ENCODE measurements at regions not wholly inside any gene's neighbourhood (a gene's known extent, or its start where the extent isn't known, plus 50 kb on each side); places are given as distances from the start of the nearest gene placed in this dataset.

DNA sequence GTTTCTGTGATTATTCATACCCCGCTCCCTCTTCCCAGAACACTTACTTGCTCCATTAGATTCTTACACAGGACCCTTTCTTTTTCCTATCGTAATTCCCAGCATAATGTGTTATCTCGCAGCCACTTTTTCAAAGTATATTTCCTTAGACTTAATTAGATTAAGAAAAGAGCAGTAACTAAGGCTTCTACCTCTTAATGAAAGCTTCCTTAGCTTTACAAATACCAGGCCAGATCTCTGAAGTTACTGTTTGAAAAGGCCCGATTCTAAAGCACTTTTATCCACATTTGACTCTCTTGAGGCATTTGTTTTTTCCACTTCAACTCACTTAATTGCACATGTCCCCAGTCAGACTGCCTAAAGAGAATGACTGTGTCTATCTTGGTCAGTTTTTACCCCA, 1264.3 kb upstream of the ADGRL2 start:
- TF ChIP-seq, protein P1, sequence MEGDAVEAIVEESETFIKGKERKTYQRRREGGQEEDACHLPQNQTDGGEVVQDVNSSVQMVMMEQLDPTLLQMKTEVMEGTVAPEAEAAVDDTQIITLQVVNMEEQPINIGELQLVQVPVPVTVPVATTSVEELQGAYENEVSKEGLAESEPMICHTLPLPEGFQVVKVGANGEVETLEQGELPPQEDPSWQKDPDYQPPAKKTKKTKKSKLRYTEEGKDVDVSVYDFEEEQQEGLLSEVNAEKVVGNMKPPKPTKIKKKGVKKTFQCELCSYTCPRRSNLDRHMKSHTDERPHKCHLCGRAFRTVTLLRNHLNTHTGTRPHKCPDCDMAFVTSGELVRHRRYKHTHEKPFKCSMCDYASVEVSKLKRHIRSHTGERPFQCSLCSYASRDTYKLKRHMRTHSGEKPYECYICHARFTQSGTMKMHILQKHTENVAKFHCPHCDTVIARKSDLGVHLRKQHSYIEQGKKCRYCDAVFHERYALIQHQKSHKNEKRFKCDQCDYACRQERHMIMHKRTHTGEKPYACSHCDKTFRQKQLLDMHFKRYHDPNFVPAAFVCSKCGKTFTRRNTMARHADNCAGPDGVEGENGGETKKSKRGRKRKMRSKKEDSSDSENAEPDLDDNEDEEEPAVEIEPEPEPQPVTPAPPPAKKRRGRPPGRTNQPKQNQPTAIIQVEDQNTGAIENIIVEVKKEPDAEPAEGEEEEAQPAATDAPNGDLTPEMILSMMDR (IDR thresholded peaks at IDR 0.05; ENCODE audit: borderline replicate concordance, control extremely low read depth, extremely low read depth, insufficient read depth, missing control alignments): no peak
- in situ Hi-C loops (cut with MboI; ENCODE audit: low sequenced_read_pairs, unreplicated experiment): no loop called here
- no peak for DNase-seq (ENCODE audit: low spot score)

DNA sequence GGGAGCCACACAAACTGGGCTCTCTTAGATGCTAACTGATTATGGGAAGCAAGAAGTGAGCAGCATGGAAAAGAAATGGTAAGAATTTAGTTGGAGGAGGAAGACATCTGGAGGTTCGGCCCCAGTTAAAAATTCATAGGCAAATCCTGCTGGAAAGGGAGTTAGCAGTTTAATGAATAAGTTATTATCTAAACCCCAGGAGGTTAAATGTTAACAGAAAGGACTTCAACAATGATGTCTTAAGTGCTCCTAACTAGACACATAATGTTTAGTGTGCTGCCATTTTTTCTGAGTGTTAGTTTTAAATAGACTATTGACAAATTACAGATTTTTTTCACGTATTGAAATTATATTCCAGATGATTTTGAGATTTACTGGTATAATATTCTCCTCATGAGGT, 1265.3 kb upstream of the ADGRL2 start:
- in situ Hi-C loops (cut with MboI; ENCODE audit: low sequenced_read_pairs, unreplicated experiment): no loop called here
- no peak for DNase-seq (ENCODE audit: low spot score)
- TF ChIP-seq, protein P1 (IDR thresholded peaks at IDR 0.05; ENCODE audit: borderline replicate concordance, control extremely low read depth, extremely low read depth, insufficient read depth, missing control alignments): no peak

DNA sequence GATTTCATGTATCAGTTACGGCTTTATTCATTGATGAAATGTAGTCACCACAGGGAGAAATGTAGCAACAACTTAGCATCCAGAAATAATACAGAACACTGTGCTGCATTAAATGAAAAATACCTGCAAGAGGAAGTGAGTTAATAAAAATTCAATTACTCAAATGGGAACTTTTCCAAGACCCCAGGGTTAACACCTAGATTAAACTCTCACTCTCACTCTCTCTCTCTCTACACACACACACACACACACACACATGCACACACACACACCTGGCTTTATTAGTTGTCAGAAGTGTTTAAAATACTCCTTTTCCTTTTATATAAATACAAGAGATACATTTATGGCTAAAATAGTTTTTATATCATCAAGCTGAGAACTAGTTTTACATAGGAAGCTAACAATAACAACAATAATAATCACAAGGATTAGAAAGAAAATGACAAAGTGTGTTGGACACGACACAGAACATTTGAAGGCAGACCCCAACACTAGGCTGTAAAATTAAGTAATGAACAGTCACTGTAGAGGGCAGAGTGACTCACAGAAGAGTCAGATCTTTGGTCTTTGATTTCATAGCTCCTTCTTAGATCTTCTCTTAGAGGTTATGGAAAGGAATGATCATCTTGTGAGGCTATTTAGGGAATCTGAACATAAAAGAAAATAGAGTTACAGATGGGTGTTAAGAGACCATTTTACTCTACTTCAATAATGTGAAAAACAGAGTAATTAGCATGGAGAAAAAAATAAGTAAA, 1266.0 kb upstream of the ADGRL2 start:
- no peak for DNase-seq (ENCODE audit: low spot score)
- TF ChIP-seq, protein P1 (IDR thresholded peaks at IDR 0.05; ENCODE audit: borderline replicate concordance, control extremely low read depth, extremely low read depth, insufficient read depth, missing control alignments): no peak
- in situ Hi-C loops (cut with MboI; ENCODE audit: low sequenced_read_pairs, unreplicated experiment): no loop called here

DNA sequence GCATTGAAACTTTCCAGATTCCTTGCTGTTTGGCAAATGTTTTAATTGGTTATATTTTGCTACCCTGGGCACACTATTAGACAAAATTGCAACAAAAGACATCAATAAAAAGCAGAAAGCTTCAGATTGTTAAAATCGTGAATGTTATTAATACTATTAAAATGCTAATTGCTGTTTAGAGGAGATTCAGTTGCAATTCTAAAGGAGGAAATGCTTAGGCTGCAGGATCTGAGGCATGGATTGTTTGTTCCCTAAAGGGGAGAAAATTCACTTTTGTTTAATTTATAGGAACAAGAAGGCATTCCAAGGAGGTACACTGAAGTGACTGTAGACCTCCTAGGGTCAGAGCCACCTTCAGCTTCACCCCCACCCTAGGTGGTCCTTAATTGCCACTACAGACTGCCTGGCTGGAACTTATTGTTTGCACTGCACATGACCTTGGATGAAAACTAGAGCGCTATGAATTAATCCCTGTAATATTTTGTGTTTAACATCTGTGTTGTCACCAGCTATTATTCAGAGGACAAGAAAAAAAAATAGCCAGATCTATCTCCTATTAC, 1266.9 kb upstream of the ADGRL2 start:
- TF ChIP-seq, protein P1 (IDR thresholded peaks at IDR 0.05; ENCODE audit: borderline replicate concordance, control extremely low read depth, extremely low read depth, insufficient read depth, missing control alignments): no peak
- in situ Hi-C loops (cut with MboI; ENCODE audit: low sequenced_read_pairs, unreplicated experiment): no loop called here
- no peak for DNase-seq (ENCODE audit: low spot score)

DNA sequence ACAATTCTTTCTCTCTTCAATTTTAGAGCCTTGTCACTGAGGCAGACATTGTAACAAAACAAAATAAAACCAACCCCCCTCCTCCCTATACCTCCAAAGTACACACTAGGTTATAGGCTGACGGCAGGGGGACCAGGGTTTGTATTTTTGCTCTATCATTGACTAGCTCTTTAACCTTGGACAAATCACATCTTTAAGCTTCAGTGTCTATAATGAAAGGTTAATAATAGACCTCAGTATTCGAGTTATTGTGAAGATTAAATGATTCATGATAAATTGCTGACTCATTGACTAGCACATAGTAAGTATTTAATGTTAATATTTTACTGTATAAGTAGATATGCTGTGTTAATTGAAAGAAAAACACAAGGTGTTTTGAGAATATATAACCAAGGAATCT, 1267.6 kb upstream of the ADGRL2 start:
- in situ Hi-C loops (cut with MboI; ENCODE audit: low sequenced_read_pairs, unreplicated experiment): no loop called here
- DNase-seq (ENCODE audit: low spot score): no peak
- TF ChIP-seq, protein P1 (IDR thresholded peaks at IDR 0.05; ENCODE audit: borderline replicate concordance, control extremely low read depth, extremely low read depth, insufficient read depth, missing control alignments): no peak

DNA sequence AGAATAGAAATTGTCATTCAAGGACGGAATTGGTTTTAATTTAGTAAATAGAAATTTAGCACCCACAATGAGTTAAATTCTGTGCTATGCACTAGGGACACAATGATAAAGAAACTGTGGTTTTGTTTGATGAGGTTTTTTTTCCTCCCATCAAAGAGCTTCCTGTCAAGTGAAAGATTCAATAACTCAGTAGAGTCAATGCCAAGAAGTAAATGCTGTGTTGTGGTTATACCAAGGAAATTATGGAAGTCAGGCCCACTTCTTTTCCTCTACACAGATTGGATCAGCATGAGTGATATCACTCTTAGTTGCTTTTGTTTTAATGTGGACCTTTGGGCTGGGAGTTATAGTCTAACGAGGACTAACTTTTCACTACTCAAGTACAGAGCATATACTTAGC, 1269.6 kb upstream of the ADGRL2 start:
- in situ Hi-C loops (cut with MboI; ENCODE audit: low sequenced_read_pairs, unreplicated experiment): no loop called here
- TF ChIP-seq, protein P1 (IDR thresholded peaks at IDR 0.05; ENCODE audit: borderline replicate concordance, control extremely low read depth, extremely low read depth, insufficient read depth, missing control alignments): no peak
- no peak for DNase-seq (ENCODE audit: low spot score)
